ENCODE measurements at regions not wholly inside any gene's neighbourhood (a gene's known extent, or its start where the extent isn't known, plus 50 kb on each side); places are given as distances from the start of the nearest gene placed in this dataset.

GRCh38 chr18:71919211-71919610 lies 624.9 kb downstream of the CBLN2 start:
- POLR2A ChIA-PET, result no interaction called here
- Mint-ChIP-seq H3K4me1 (ENCODE audit: insufficient read depth, unreplicated experiment) (no peaks in the 10 kb centered on the region), H3K27ac (ENCODE audit: low read depth, unreplicated experiment) (no peak overlapping the region), H3K4me3 (ENCODE audit: unreplicated experiment) (no peak overlapping the region), H3K9me3 (ENCODE audit: unreplicated experiment) (no peaks in the 10 kb centered on the region), H3K27me3 (ENCODE audit: insufficient read depth, unreplicated experiment) (peaks cover 27% of the 10 kb centered on the region), H3K36me3 (ENCODE audit: insufficient read depth, unreplicated experiment) (peaks cover 7% of the 10 kb centered on the region)
- no TSS peak for BruUV-seq (replicated peaks)
- CTCF ChIA-PET, result interaction anchor here (0.6 to 0.7 kb wide), 2 partner anchors 110 to 987 kb away, joined by 3 to 5 read pairs; no protein-coding TSS in a partner anchor
- DNase-seq (ENCODE audit: unreplicated experiment), result no peak
- intact Hi-C loops (cut with micrococcal nuclease), result no loop called here
- TF ChIP-seq CTCF (IDR thresholded peaks at IDR 0.05; ENCODE audit: unreplicated experiment), result no peak

GRCh38 chr18:71913641-71914040 lies 630.5 kb downstream of the CBLN2 start:
- no TSS peak for BruUV-seq (replicated peaks)
- H3K9me3 Mint-ChIP-seq (ENCODE audit: unreplicated experiment), result no peaks in the 10 kb centered on the region
- H3K27ac Mint-ChIP-seq (ENCODE audit: low read depth, unreplicated experiment), result no peak overlapping the region
- H3K36me3 Mint-ChIP-seq (ENCODE audit: insufficient read depth, unreplicated experiment), result peaks cover 7% of the 10 kb centered on the region
- TF ChIP-seq CTCF (IDR thresholded peaks at IDR 0.05; ENCODE audit: unreplicated experiment), result no peak
- POLR2A ChIA-PET, result no interaction called here
- no peaks in the 10 kb centered on the region for H3K27me3 Mint-ChIP-seq (ENCODE audit: insufficient read depth, unreplicated experiment)
- CTCF ChIA-PET, result no interaction called here
- H3K4me1 Mint-ChIP-seq (ENCODE audit: insufficient read depth, unreplicated experiment), result no peaks in the 10 kb centered on the region
- intact Hi-C loops (cut with micrococcal nuclease), result no loop called here
- DNase-seq (ENCODE audit: unreplicated experiment), result no peak
- no peak overlapping the region for H3K4me3 Mint-ChIP-seq (ENCODE audit: unreplicated experiment)

GRCh38 chr18:71902482-71902881 lies 641.7 kb downstream of the CBLN2 start:
- ChIA-PET CTCF (no interaction called here), POLR2A (no interaction called here)
- BruUV-seq (replicated peaks), result no TSS peak
- Mint-ChIP-seq H3K36me3 (ENCODE audit: insufficient read depth, unreplicated experiment) (no peaks in the 10 kb centered on the region), H3K4me1 (ENCODE audit: insufficient read depth, unreplicated experiment) (no peaks in the 10 kb centered on the region), H3K9me3 (ENCODE audit: unreplicated experiment) (no peaks in the 10 kb centered on the region), H3K27ac (ENCODE audit: low read depth, unreplicated experiment) (no peak overlapping the region), H3K27me3 (ENCODE audit: insufficient read depth, unreplicated experiment) (no peaks in the 10 kb centered on the region), H3K4me3 (ENCODE audit: unreplicated experiment) (no peak overlapping the region)
- no peak for TF ChIP-seq CTCF (IDR thresholded peaks at IDR 0.05; ENCODE audit: unreplicated experiment)
- DNase-seq (ENCODE audit: unreplicated experiment), result no peak
- intact Hi-C loops (cut with micrococcal nuclease), result no loop called here

- CTCF ChIA-PET, result interaction anchor here (0.6 kb wide), 1 partner anchor 106 kb away, joined by 3 read pairs; no protein-coding TSS in a partner anchor
- no peak for TF ChIP-seq CTCF (IDR thresholded peaks at IDR 0.05; ENCODE audit: unreplicated experiment)
- H3K4me1 Mint-ChIP-seq (ENCODE audit: insufficient read depth, unreplicated experiment), result no peaks in the 10 kb centered on the region
- POLR2A ChIA-PET, result no interaction called here
- H3K4me3 Mint-ChIP-seq (ENCODE audit: unreplicated experiment), result no peak overlapping the region
- no peaks in the 10 kb centered on the region for H3K9me3 Mint-ChIP-seq (ENCODE audit: unreplicated experiment)
- H3K36me3 Mint-ChIP-seq (ENCODE audit: insufficient read depth, unreplicated experiment), result no peaks in the 10 kb centered on the region
- H3K27me3 Mint-ChIP-seq (ENCODE audit: insufficient read depth, unreplicated experiment), result no peaks in the 10 kb centered on the region
- H3K27ac Mint-ChIP-seq (ENCODE audit: low read depth, unreplicated experiment), result no peak overlapping the region
- no TSS peak for BruUV-seq (replicated peaks)
- DNase-seq (ENCODE audit: unreplicated experiment), result no peak
- intact Hi-C loops (cut with micrococcal nuclease), result no loop called here
These were observed 644.3 kb downstream of the CBLN2 start for GRCh38 chr18:71899707-71900472.

Measured in MCF 10A (cell line).